ENCODE measurements at regions not wholly inside any gene's neighbourhood (a gene's known extent, or its start where the extent isn't known, plus 50 kb on each side); places are given as distances from the start of the nearest gene placed in this dataset.
"Not testable (repeated sequence)": the region's sequence is repeated elsewhere in the genome, so short reads cannot be mapped to it uniquely, and the experiment has no call there.

- CTCF ChIA-PET, POLR2A ChIA-PET: not testable (repeated sequence)
- peaks cover 68 to 95% (median 88%) of the 10 kb centered on the region in 5 donors for H3K27me3 Mint-ChIP-seq
Observed at GRCh38 chr12:54123981-54124380, 64.8 kb downstream of the SMUG1 start.

GRCh38 chr12:54125708-54126028 is 63.1 kb downstream of the SMUG1 start:
- H3K27me3 ChIP-seq (ENCODE audit: control insufficient read depth in 2 of 2, insufficient read depth in 2 of 2, low read length in 2 of 2) = peaks cover 17 to 31% of the 10 kb centered on the region in 2 donors
- POLR2A ChIA-PET; H3K36me3 ChIP-seq (ENCODE audit: control insufficient read depth in 2 of 3, insufficient read depth in 3 of 3, low read length in 3 of 3); H3K4me3 ChIP-seq (ENCODE audit: low read length); intact Hi-C loops (cut with micrococcal nuclease); H3K9me3 ChIP-seq (ENCODE audit: control insufficient read depth in 2 of 3, low read length in 3 of 3); ATAC-seq; H3K27ac ChIP-seq (ENCODE audit: low read depth, low read length); H3K27ac Mint-ChIP-seq; H3K36me3 Mint-ChIP-seq; H3K9me3 Mint-ChIP-seq; CTCF ChIA-PET: not testable (repeated sequence)
- peaks cover 7 to 25% (median 18%) of the 10 kb centered on the region in 7 donors for H3K4me1 Mint-ChIP-seq
- peak in 2 of 9 donors; percentile 9 for DNase-seq
- peak overlapping the region; percentile 38 to 81 (median 70) for H3K4me3 Mint-ChIP-seq
- peaks cover 70 to 88% (median 81%) of the 10 kb centered on the region in 5 donors for H3K27me3 Mint-ChIP-seq
- H3K4me1 ChIP-seq (ENCODE audit: control insufficient read depth in 2 of 2, insufficient read depth in 2 of 2, low read length in 2 of 2) = peaks cover 10 to 18% of the 10 kb centered on the region in 2 donors

More at GRCh38 chr12:54123981-54124380, 64.8 kb downstream of the SMUG1 start:
- ATAC-seq; H3K4me3 Mint-ChIP-seq; H3K9me3 ChIP-seq (ENCODE audit: control insufficient read depth in 2 of 3, low read length in 3 of 3); H3K4me3 ChIP-seq (ENCODE audit: low read length); H3K36me3 ChIP-seq (ENCODE audit: control insufficient read depth in 2 of 3, insufficient read depth in 3 of 3, low read length in 3 of 3); H3K27ac ChIP-seq (ENCODE audit: low read depth, low read length); H3K9me3 Mint-ChIP-seq; intact Hi-C loops (cut with micrococcal nuclease); H3K27ac Mint-ChIP-seq; H3K36me3 Mint-ChIP-seq; DNase-seq: not testable (repeated sequence)
- Histone ChIP-seq H3K4me1 (ENCODE audit: control insufficient read depth in 2 of 2, insufficient read depth in 2 of 2, low read length in 2 of 2) (peaks cover 10 to 18% of the 10 kb centered on the region in 2 donors), H3K27me3 (ENCODE audit: control insufficient read depth in 2 of 2, insufficient read depth in 2 of 2, low read length in 2 of 2) (peaks cover 17 to 31% of the 10 kb centered on the region in 2 donors)
- peaks cover 7 to 25% (median 16%) of the 10 kb centered on the region in 7 donors for H3K4me1 Mint-ChIP-seq

- no peak overlapping the region for H3K27ac Mint-ChIP-seq
- peak; percentile 24 for ATAC-seq
- H3K9me3 Mint-ChIP-seq = peaks cover 0 to 3% (median 0%) of the 10 kb centered on the region in 11 donors
- peaks cover 70 to 88% (median 81%) of the 10 kb centered on the region in 5 donors for H3K27me3 Mint-ChIP-seq
- intact Hi-C loops (cut with micrococcal nuclease) = no loop called here
- no peaks in the 10 kb centered on the region for H3K36me3 ChIP-seq (ENCODE audit: control insufficient read depth in 2 of 3, insufficient read depth in 3 of 3, low read length in 3 of 3)
- ChIA-PET CTCF (no interaction called here), POLR2A (no interaction called here)
- H3K27ac ChIP-seq (ENCODE audit: low read depth, low read length) = no peak overlapping the region
- peak in 2 of 9 donors; percentile 11 to 21 for DNase-seq
- peak overlapping the region; percentile 25 for H3K4me3 ChIP-seq (ENCODE audit: low read length)
- peaks cover 10 to 18% of the 10 kb centered on the region in 2 donors for H3K4me1 ChIP-seq (ENCODE audit: control insufficient read depth in 2 of 2, insufficient read depth in 2 of 2, low read length in 2 of 2)
- H3K36me3 Mint-ChIP-seq = peaks cover 0 to 2% (median 0%) of the 10 kb centered on the region in 5 donors
- H3K4me1 Mint-ChIP-seq = peaks cover 7 to 25% (median 18%) of the 10 kb centered on the region in 7 donors
- H3K4me3 Mint-ChIP-seq = peak overlapping the region in 9 of 10 donors; percentile 48 to 74 (median 68)
- H3K27me3 ChIP-seq (ENCODE audit: control insufficient read depth in 2 of 2, insufficient read depth in 2 of 2, low read length in 2 of 2) = peaks cover 17 to 31% of the 10 kb centered on the region in 2 donors
- H3K9me3 ChIP-seq (ENCODE audit: control insufficient read depth in 2 of 3, low read length in 3 of 3) = no peaks in the 10 kb centered on the region
Observed at GRCh38 chr12:54126029-54126695, 62.6 kb downstream of the SMUG1 start.

- Histone ChIP-seq H3K9me3 (ENCODE audit: control insufficient read depth in 2 of 3, low read length in 3 of 3) (no peaks in the 10 kb centered on the region), H3K27me3 (ENCODE audit: control insufficient read depth in 2 of 2, insufficient read depth in 2 of 2, low read length in 2 of 2) (peaks cover 17 to 31% of the 10 kb centered on the region in 2 donors), H3K36me3 (ENCODE audit: control insufficient read depth in 2 of 3, insufficient read depth in 3 of 3, low read length in 3 of 3) (no peaks in the 10 kb centered on the region), H3K4me1 (ENCODE audit: control insufficient read depth in 2 of 2, insufficient read depth in 2 of 2, low read length in 2 of 2) (peaks cover 10 to 18% of the 10 kb centered on the region in 2 donors), H3K4me3 (ENCODE audit: low read length) (peak overlapping the region; percentile 25), H3K27ac (ENCODE audit: low read depth, low read length) (no peak overlapping the region)
- ATAC-seq (peak; percentile 66), DNase-seq (no peak)
- intact Hi-C loops (cut with micrococcal nuclease) = no loop called here
- H3K4me1 Mint-ChIP-seq = peaks cover 7 to 25% (median 18%) of the 10 kb centered on the region in 7 donors
- H3K9me3 Mint-ChIP-seq = peaks cover 0 to 3% (median 0%) of the 10 kb centered on the region in 11 donors
- peaks cover 63 to 85% (median 75%) of the 10 kb centered on the region in 5 donors for H3K27me3 Mint-ChIP-seq
- H3K27ac Mint-ChIP-seq = no peak overlapping the region
- ChIA-PET POLR2A (no interaction called here), CTCF (no interaction called here)
- peaks cover 0 to 2% (median 0%) of the 10 kb centered on the region in 5 donors for H3K36me3 Mint-ChIP-seq
- peak overlapping the region in 9 of 10 donors; percentile 48 to 74 (median 67) for H3K4me3 Mint-ChIP-seq
Observed at GRCh38 chr12:54126696-54127537, 61.9 kb downstream of the SMUG1 start.

GRCh38 chr12:54127538-54128259 is 61.1 kb downstream of the SMUG1 start:
- Mint-ChIP-seq H3K36me3 (peaks cover 0 to 2% (median 0%) of the 10 kb centered on the region in 5 donors), H3K27ac (no peak overlapping the region), H3K4me3 (peak overlapping the region in 2 of 10 donors; percentile 69 to 74), H3K4me1 (peaks cover 7 to 25% (median 18%) of the 10 kb centered on the region in 7 donors), H3K27me3 (peaks cover 58 to 84% (median 71%) of the 10 kb centered on the region in 5 donors), H3K9me3 (peaks cover 0 to 1% (median 0%) of the 10 kb centered on the region in 11 donors)
- Histone ChIP-seq H3K4me1 (ENCODE audit: control insufficient read depth in 2 of 2, insufficient read depth in 2 of 2, low read length in 2 of 2) (peaks cover 10 to 18% of the 10 kb centered on the region in 2 donors), H3K27me3 (ENCODE audit: control insufficient read depth in 2 of 2, insufficient read depth in 2 of 2, low read length in 2 of 2) (peaks cover 17 to 31% of the 10 kb centered on the region in 2 donors), H3K9me3 (ENCODE audit: control insufficient read depth in 2 of 3, low read length in 3 of 3) (no peaks in the 10 kb centered on the region), H3K4me3 (ENCODE audit: low read length) (no peak overlapping the region), H3K27ac (ENCODE audit: low read depth, low read length) (no peak overlapping the region), H3K36me3 (ENCODE audit: control insufficient read depth in 2 of 3, insufficient read depth in 3 of 3, low read length in 3 of 3) (no peaks in the 10 kb centered on the region)
- no peak for ATAC-seq
- POLR2A ChIA-PET = interaction anchor here (0.7 kb wide), 1 partner anchor 1702 kb away, joined by 3 read pairs; the partner anchor contains the start of gene DNAJC14
- intact Hi-C loops (cut with micrococcal nuclease) = no loop called here
- DNase-seq = no peak
- CTCF ChIA-PET = no interaction called here

GRCh38 chr12:54128416-54128815 is 60.4 kb downstream of the SMUG1 start:
- peaks cover 0 to 2% (median 0%) of the 10 kb centered on the region in 5 donors for H3K36me3 Mint-ChIP-seq
- H3K27me3 Mint-ChIP-seq = peaks cover 53 to 83% (median 64%) of the 10 kb centered on the region in 5 donors
- Histone ChIP-seq H3K36me3 (ENCODE audit: control insufficient read depth in 2 of 3, insufficient read depth in 3 of 3, low read length in 3 of 3) (no peaks in the 10 kb centered on the region), H3K27me3 (ENCODE audit: control insufficient read depth in 2 of 2, insufficient read depth in 2 of 2, low read length in 2 of 2) (peaks cover 17 to 31% of the 10 kb centered on the region in 2 donors), H3K9me3 (ENCODE audit: control insufficient read depth in 2 of 3, low read length in 3 of 3) (no peaks in the 10 kb centered on the region), H3K27ac (ENCODE audit: low read depth, low read length) (no peak overlapping the region), H3K4me1 (ENCODE audit: control insufficient read depth in 2 of 2, insufficient read depth in 2 of 2, low read length in 2 of 2) (peaks cover 10 to 18% of the 10 kb centered on the region in 2 donors), H3K4me3 (ENCODE audit: low read length) (no peak overlapping the region)
- ChIA-PET POLR2A (no interaction called here), CTCF (no interaction called here)
- peaks cover 0 to 1% (median 0%) of the 10 kb centered on the region in 11 donors for H3K9me3 Mint-ChIP-seq
- intact Hi-C loops (cut with micrococcal nuclease) = no loop called here
- ATAC-seq (no peak), DNase-seq (no peak)
- peaks cover 7 to 25% (median 18%) of the 10 kb centered on the region in 7 donors for H3K4me1 Mint-ChIP-seq
- H3K4me3 Mint-ChIP-seq = peak overlapping the region in 1 of 10 donors; percentile 32
- H3K27ac Mint-ChIP-seq = no peak overlapping the region

Data from naive thymus-derived CD4-positive, alpha-beta T cell (primary cell).